Osteoblast (primary cell): ENCODE measurements at regions not wholly inside any gene's neighbourhood (a gene's known extent, or its start where the extent isn't known, plus 50 kb on each side); places are given as distances from the start of the nearest gene placed in this dataset.

ENCODE experiments used
- DNase-seq: peaks from one replicate; pipeline ENCODE4 v3.0.0; 2011; ENCODE audit warnings: low spot score, mixed read lengths; ENCODE audit not compliant: insufficient read length; ENCODE audit errors: missing footprints
- H2AFZ ChIP-seq: 2 replicates; pipeline ENCODE4 v1.6.0; 2011; ENCODE audit warnings: mild to moderate bottlenecking, low read length
- H3K27ac ChIP-seq: 2 replicates; pipeline ENCODE4 v1.5.1; 2011; ENCODE audit warnings: mild to moderate bottlenecking, low read depth, low read length, moderate library complexity
- H3K27me3 ChIP-seq: 2 replicates; pipeline ENCODE4 v1.6.0; 2012; ENCODE audit warnings: mild to moderate bottlenecking, control low read depth, inconsistent platforms, low read length, moderate library complexity; ENCODE audit not compliant: insufficient read depth
- H3K36me3 ChIP-seq: 2 replicates; pipeline ENCODE4 v1.5.1; 2011; ENCODE audit warnings: mild to moderate bottlenecking, low read length, control low read depth, moderate library complexity; ENCODE audit not compliant: insufficient read depth
- H3K4me1 ChIP-seq: 2 replicates; pipeline ENCODE4 v1.5.1; 2011; ENCODE audit warnings: mild to moderate bottlenecking, low read length, control low read depth, moderate library complexity; ENCODE audit not compliant: insufficient read depth
- H3K4me2 ChIP-seq: 2 replicates; pipeline ENCODE4 v1.6.0; 2011; ENCODE audit warnings: mild to moderate bottlenecking, low read length; ENCODE audit not compliant: insufficient read depth
- H3K4me3 ChIP-seq: fragments of 200-600 bp; sonication (generic); 3 replicates; pipeline ENCODE4 v1.5.1; 2012; ENCODE audit warnings: mild to moderate bottlenecking, low read length, inconsistent platforms; ENCODE audit not compliant: insufficient read depth
- H3K79me2 ChIP-seq: 2 replicates; pipeline ENCODE4 v1.6.0; 2012; ENCODE audit warnings: mild to moderate bottlenecking, low read length, control low read depth, inconsistent platforms; ENCODE audit not compliant: insufficient read depth
- H3K9me3 ChIP-seq: 2 replicates; pipeline ENCODE4 v1.5.1; 2011; ENCODE audit warnings: low read depth, low read length, control low read depth
- H4K20me1 ChIP-seq: 2 replicates; pipeline ENCODE4 v1.6.0; 2012; ENCODE audit warnings: mild to moderate bottlenecking, low read length, control low read depth; ENCODE audit not compliant: insufficient read depth
- CTCF ChIP-seq: IDR thresholded peaks from 2 replicates; pipeline ENCODE4 v1.5.1; 2011; ENCODE audit warnings: mild to moderate bottlenecking, low read depth, low read length, moderate library complexity; ENCODE audit errors: extremely low read depth

GRCh38 chr6:10248378-10248843, 166.5 kb downstream of the TFAP2A start:
- no peaks in the 10 kb centered on the region for H3K36me3 ChIP-seq
- H3K4me2 ChIP-seq = no peak overlapping the region
- H3K79me2 ChIP-seq = no peaks in the 10 kb centered on the region

GRCh38 chr6:10237298-10238038, 177.4 kb downstream of the TFAP2A start:
- no peak overlapping the region for H2AFZ ChIP-seq
- no peaks in the 10 kb centered on the region for H4K20me1 ChIP-seq
- H3K4me2 ChIP-seq = no peak overlapping the region
- no peak for TF ChIP-seq CTCF
- H3K9me3 ChIP-seq = no peaks in the 10 kb centered on the region
- H3K27ac ChIP-seq = no peak overlapping the region
- no peaks in the 10 kb centered on the region for H3K36me3 ChIP-seq
- no peaks in the 10 kb centered on the region for H3K79me2 ChIP-seq
- H3K4me3 ChIP-seq = no peak overlapping the region
- no peaks in the 10 kb centered on the region for H3K4me1 ChIP-seq
- no peaks in the 10 kb centered on the region for H3K27me3 ChIP-seq
- DNase-seq = peak; percentile 31

More at GRCh38 chr6:10248378-10248843, 166.5 kb downstream of the TFAP2A start:
- H3K4me1 ChIP-seq = no peaks in the 10 kb centered on the region
- no peak overlapping the region for H2AFZ ChIP-seq
- H3K4me3 ChIP-seq = no peak overlapping the region
- no peak for DNase-seq
- H3K27ac ChIP-seq = no peak overlapping the region
- no peak for TF ChIP-seq CTCF
- no peaks in the 10 kb centered on the region for H3K27me3 ChIP-seq
- peaks cover 5% of the 10 kb centered on the region for H3K9me3 ChIP-seq
- no peaks in the 10 kb centered on the region for H4K20me1 ChIP-seq

- Histone ChIP-seq H3K4me1 (no peaks in the 10 kb centered on the region), H3K27me3 (no peaks in the 10 kb centered on the region), H3K9me3 (no peaks in the 10 kb centered on the region), H3K36me3 (no peaks in the 10 kb centered on the region), H4K20me1 (no peaks in the 10 kb centered on the region), H3K79me2 (no peaks in the 10 kb centered on the region), H3K27ac (no peak overlapping the region), H3K4me3 (no peak overlapping the region), H3K4me2 (no peak overlapping the region), H2AFZ (no peak overlapping the region)
- TF ChIP-seq CTCF = no peak
- DNase-seq = no peak
These were observed 179.5 kb downstream of the TFAP2A start for GRCh38 chr6:10235344-10235743.

- no peaks in the 10 kb centered on the region for H3K9me3 ChIP-seq
- H3K27me3 ChIP-seq = no peaks in the 10 kb centered on the region
- DNase-seq = no peak
- no peak overlapping the region for H2AFZ ChIP-seq
- no peak overlapping the region for H3K4me3 ChIP-seq
- TF ChIP-seq CTCF = no peak
- H3K4me1 ChIP-seq = no peaks in the 10 kb centered on the region
- no peak overlapping the region for H3K4me2 ChIP-seq
- no peaks in the 10 kb centered on the region for H4K20me1 ChIP-seq
- no peaks in the 10 kb centered on the region for H3K36me3 ChIP-seq
- H3K79me2 ChIP-seq = no peaks in the 10 kb centered on the region
- no peak overlapping the region for H3K27ac ChIP-seq
These were observed 184.3 kb downstream of the TFAP2A start for GRCh38 chr6:10230531-10230930.
